ENCODE measurements at regions not wholly inside any gene's neighbourhood (a gene's known extent, or its start where the extent isn't known, plus 50 kb on each side); places are given as distances from the start of the nearest gene placed in this dataset.

DNA sequence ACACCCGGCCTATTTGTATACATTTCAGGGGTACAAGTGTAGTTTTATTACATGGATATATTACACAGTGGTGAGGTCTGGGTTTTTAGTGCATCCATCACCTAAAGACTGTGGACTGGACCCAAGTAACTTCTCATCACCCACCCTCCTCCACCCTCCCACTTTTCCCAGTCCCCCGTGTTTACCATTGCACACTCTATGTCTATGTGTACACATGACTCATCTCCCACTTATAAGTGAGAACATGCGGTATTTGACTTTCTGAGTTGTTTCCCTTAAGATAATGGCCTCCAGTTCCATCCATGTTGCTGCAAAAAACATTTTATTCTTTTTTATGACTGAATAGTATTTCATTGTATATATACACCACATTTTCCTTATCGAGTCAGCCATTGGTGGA, 98.9 kb upstream of the WAC start:
- DNase-seq (ENCODE audit: low read depth), result no peak
- no peak overlapping the region for H3K4me3 ChIP-seq (replicated peaks; ENCODE audit: low read depth, low read length)
- TF ChIP-seq CTCF (IDR thresholded peaks at IDR 0.05; ENCODE audit: low read length, missing control alignments), result no peak

DNA sequence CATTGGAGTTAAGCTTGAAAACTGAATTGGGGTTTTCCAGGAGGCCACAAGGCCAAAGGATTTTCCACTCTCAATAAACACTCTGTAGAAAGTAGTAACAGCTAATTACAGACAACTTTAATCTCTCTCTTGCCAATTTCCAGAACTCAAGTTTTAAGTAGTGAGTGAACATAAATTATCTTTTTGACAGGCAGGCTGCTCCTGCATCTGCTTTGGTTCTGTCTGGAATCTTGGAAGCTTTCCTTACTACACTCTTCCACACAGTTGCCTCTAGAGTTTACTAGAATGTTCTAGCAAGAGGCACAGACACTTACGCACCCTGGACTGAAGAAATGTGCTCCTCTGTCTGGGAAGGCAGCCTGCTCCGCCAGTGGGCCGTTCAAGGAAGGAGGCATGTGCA, 90.5 kb upstream of the WAC start:
- DNase-seq (ENCODE audit: low read depth), result no peak

GRCh38 chr10:28444031-28444430, 88.9 kb upstream of the WAC start:
- no peak for DNase-seq (ENCODE audit: low read depth)
- no peak overlapping the region for H3K4me3 ChIP-seq (replicated peaks; ENCODE audit: low read depth, low read length)
- TF ChIP-seq CTCF (IDR thresholded peaks at IDR 0.05; ENCODE audit: low read length, missing control alignments), result no peak

More for the DNA sequence above, 90.5 kb upstream of the WAC start:
- no peak overlapping the region for H3K4me3 ChIP-seq (replicated peaks; ENCODE audit: low read depth, low read length)
- no peak for TF ChIP-seq CTCF (IDR thresholded peaks at IDR 0.05; ENCODE audit: low read length, missing control alignments)

DNA sequence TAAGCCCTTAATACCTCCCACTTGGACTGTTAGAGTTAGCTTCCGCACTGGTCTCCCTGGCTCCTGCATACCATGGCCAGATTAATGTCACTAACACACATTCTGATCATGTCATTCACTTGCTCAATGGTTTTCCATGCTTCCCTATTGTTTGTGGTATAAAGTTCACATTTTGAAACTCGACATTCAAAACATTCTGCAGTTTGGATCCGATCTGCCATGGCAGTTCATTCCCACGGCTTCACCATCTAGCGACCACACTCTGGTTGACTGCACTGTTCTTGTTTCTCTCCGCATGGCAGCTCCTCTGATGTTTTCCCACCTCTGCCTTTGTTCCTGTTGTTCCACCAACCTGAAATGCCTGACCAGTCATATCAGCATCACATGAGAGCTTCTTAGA, 87.4 kb upstream of the WAC start:
- DNase-seq (ENCODE audit: low read depth), result no peak
- TF ChIP-seq CTCF (IDR thresholded peaks at IDR 0.05; ENCODE audit: low read length, missing control alignments), result no peak
- H3K4me3 ChIP-seq (replicated peaks; ENCODE audit: low read depth, low read length), result no peak overlapping the region

- no peak overlapping the region for H3K4me3 ChIP-seq (replicated peaks; ENCODE audit: low read depth, low read length)
- no peak for DNase-seq (ENCODE audit: low read depth)
- TF ChIP-seq CTCF (IDR thresholded peaks at IDR 0.05; ENCODE audit: low read length, missing control alignments), result no peak
Measured at GRCh38 chr10:28449382-28449781, 83.5 kb upstream of the WAC start.

DNA sequence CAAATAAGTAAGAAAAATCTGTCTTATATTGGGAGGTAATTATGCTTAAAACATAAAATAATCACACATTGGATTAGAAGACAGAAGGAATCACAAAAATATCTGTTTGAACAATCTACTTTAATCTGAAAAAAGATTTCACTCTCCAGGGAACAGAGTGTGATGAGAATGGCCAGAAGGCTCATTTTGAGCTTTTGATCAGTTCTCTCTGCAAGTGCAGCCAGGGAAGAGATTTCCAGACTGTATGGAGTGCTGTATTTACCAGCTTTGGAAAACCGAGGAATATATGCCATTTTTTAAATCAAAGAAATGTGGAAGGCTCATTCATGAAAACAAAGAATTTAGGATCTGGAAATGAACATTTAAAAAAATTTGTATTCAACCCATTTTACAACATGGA, 83.0 kb upstream of the WAC start:
- no peak for DNase-seq (ENCODE audit: low read depth)
- no peak for TF ChIP-seq CTCF (IDR thresholded peaks at IDR 0.05; ENCODE audit: low read length, missing control alignments)
- H3K4me3 ChIP-seq (replicated peaks; ENCODE audit: low read depth, low read length), result no peak overlapping the region

GRCh38 chr10:28453926-28454325, 79.0 kb upstream of the WAC start:
- TF ChIP-seq CTCF (IDR thresholded peaks at IDR 0.05; ENCODE audit: low read length, missing control alignments), result no peak
- no peak overlapping the region for H3K4me3 ChIP-seq (replicated peaks; ENCODE audit: low read depth, low read length)
- no peak for DNase-seq (ENCODE audit: low read depth)

Data from fibroblast of pulmonary artery (primary cell).